ENCODE measurements at regions not wholly inside any gene's neighbourhood (a gene's known extent, or its start where the extent isn't known, plus 50 kb on each side); places are given as distances from the start of the nearest gene placed in this dataset.

- no peaks in the 10 kb centered on the region for H3K9me3 ChIP-seq (ENCODE audit: insufficient read depth, low read length)
- H3K4me1 ChIP-seq (ENCODE audit: insufficient read depth, insufficient read length) = no peaks in the 10 kb centered on the region
- H3K4me3 ChIP-seq (ENCODE audit: insufficient read length, low read depth) = no peak overlapping the region
- H3K27me3 ChIP-seq (ENCODE audit: insufficient read depth, insufficient read length) = no peaks in the 10 kb centered on the region
- DNase-seq (ENCODE audit: low read depth, low spot score) = no peak
- H3K36me3 ChIP-seq (ENCODE audit: insufficient read depth, insufficient read length, low read length) = no peaks in the 10 kb centered on the region
- H3K9ac ChIP-seq (ENCODE audit: insufficient read length, low read depth) = no peak overlapping the region
- no peak for TF ChIP-seq ZNF274 (IDR thresholded peaks at IDR 0.05; ENCODE audit: low read depth, low read length)
- TF ChIP-seq SUZ12 (IDR thresholded peaks at IDR 0.05; ENCODE audit: extremely low read depth, insufficient read depth, insufficient read length) = no peak
- TF ChIP-seq YY1 (IDR thresholded peaks at IDR 0.05; ENCODE audit: insufficient read depth, insufficient read length) = no peak
These were observed 128.8 kb downstream of the LMNTD1 start for GRCh38 chr12:25424211-25424731.

- no peaks in the 10 kb centered on the region for H3K36me3 ChIP-seq (ENCODE audit: insufficient read depth, insufficient read length, low read length)
- DNase-seq (ENCODE audit: low read depth, low spot score) = no peak
- TF ChIP-seq ZNF274 (IDR thresholded peaks at IDR 0.05; ENCODE audit: low read depth, low read length) (no peak), YY1 (IDR thresholded peaks at IDR 0.05; ENCODE audit: insufficient read depth, insufficient read length) (no peak), SUZ12 (IDR thresholded peaks at IDR 0.05; ENCODE audit: extremely low read depth, insufficient read depth, insufficient read length) (no peak)
- no peak overlapping the region for H3K4me3 ChIP-seq (ENCODE audit: insufficient read length, low read depth)
- H3K9me3 ChIP-seq (ENCODE audit: insufficient read depth, low read length) = no peaks in the 10 kb centered on the region
- no peaks in the 10 kb centered on the region for H3K4me1 ChIP-seq (ENCODE audit: insufficient read depth, insufficient read length)
- H3K9ac ChIP-seq (ENCODE audit: insufficient read length, low read depth) = no peak overlapping the region
- no peaks in the 10 kb centered on the region for H3K27me3 ChIP-seq (ENCODE audit: insufficient read depth, insufficient read length)
These were observed 129.6 kb downstream of the LMNTD1 start for GRCh38 chr12:25423355-25424050.

GRCh38 chr12:25422241-25422640 is 130.8 kb downstream of the LMNTD1 start:
- Histone ChIP-seq H3K9me3 (ENCODE audit: insufficient read depth, low read length) (no peaks in the 10 kb centered on the region), H3K27me3 (ENCODE audit: insufficient read depth, insufficient read length) (no peaks in the 10 kb centered on the region), H3K9ac (ENCODE audit: insufficient read length, low read depth) (no peak overlapping the region), H3K4me3 (ENCODE audit: insufficient read length, low read depth) (no peak overlapping the region), H3K4me1 (ENCODE audit: insufficient read depth, insufficient read length) (no peaks in the 10 kb centered on the region), H3K36me3 (ENCODE audit: insufficient read depth, insufficient read length, low read length) (no peaks in the 10 kb centered on the region)
- DNase-seq (ENCODE audit: low read depth, low spot score) = no peak
- no peak for TF ChIP-seq ZNF274 (IDR thresholded peaks at IDR 0.05; ENCODE audit: low read depth, low read length)
- no peak for TF ChIP-seq YY1 (IDR thresholded peaks at IDR 0.05; ENCODE audit: insufficient read depth, insufficient read length)
- TF ChIP-seq SUZ12 (IDR thresholded peaks at IDR 0.05; ENCODE audit: extremely low read depth, insufficient read depth, insufficient read length) = no peak

- Histone ChIP-seq H3K9me3 (ENCODE audit: insufficient read depth, low read length) (no peaks in the 10 kb centered on the region), H3K4me1 (ENCODE audit: insufficient read depth, insufficient read length) (no peaks in the 10 kb centered on the region), H3K27me3 (ENCODE audit: insufficient read depth, insufficient read length) (no peaks in the 10 kb centered on the region), H3K9ac (ENCODE audit: insufficient read length, low read depth) (no peak overlapping the region), H3K36me3 (ENCODE audit: insufficient read depth, insufficient read length, low read length) (no peaks in the 10 kb centered on the region), H3K4me3 (ENCODE audit: insufficient read length, low read depth) (no peak overlapping the region)
- DNase-seq (ENCODE audit: low read depth, low spot score) = no peak
- TF ChIP-seq ZNF274 (IDR thresholded peaks at IDR 0.05; ENCODE audit: low read depth, low read length) = no peak
- no peak for TF ChIP-seq SUZ12 (IDR thresholded peaks at IDR 0.05; ENCODE audit: extremely low read depth, insufficient read depth, insufficient read length)
- no peak for TF ChIP-seq YY1 (IDR thresholded peaks at IDR 0.05; ENCODE audit: insufficient read depth, insufficient read length)
These were observed 131.4 kb downstream of the LMNTD1 start for GRCh38 chr12:25421651-25422167.

GRCh38 chr12:25420116-25420515 is 133.0 kb downstream of the LMNTD1 start:
- DNase-seq (ENCODE audit: low read depth, low spot score) = no peak
- Histone ChIP-seq H3K27me3 (ENCODE audit: insufficient read depth, insufficient read length) (no peaks in the 10 kb centered on the region), H3K4me1 (ENCODE audit: insufficient read depth, insufficient read length) (no peaks in the 10 kb centered on the region), H3K9me3 (ENCODE audit: insufficient read depth, low read length) (no peaks in the 10 kb centered on the region), H3K36me3 (ENCODE audit: insufficient read depth, insufficient read length, low read length) (no peaks in the 10 kb centered on the region), H3K4me3 (ENCODE audit: insufficient read length, low read depth) (no peak overlapping the region), H3K9ac (ENCODE audit: insufficient read length, low read depth) (no peak overlapping the region)
- TF ChIP-seq YY1 (IDR thresholded peaks at IDR 0.05; ENCODE audit: insufficient read depth, insufficient read length) (no peak), ZNF274 (IDR thresholded peaks at IDR 0.05; ENCODE audit: low read depth, low read length) (no peak), SUZ12 (IDR thresholded peaks at IDR 0.05; ENCODE audit: extremely low read depth, insufficient read depth, insufficient read length) (no peak)

GRCh38 chr12:25419595-25419994 is 133.5 kb downstream of the LMNTD1 start:
- Histone ChIP-seq H3K27me3 (ENCODE audit: insufficient read depth, insufficient read length) (no peaks in the 10 kb centered on the region), H3K9me3 (ENCODE audit: insufficient read depth, low read length) (no peaks in the 10 kb centered on the region), H3K4me1 (ENCODE audit: insufficient read depth, insufficient read length) (no peaks in the 10 kb centered on the region), H3K9ac (ENCODE audit: insufficient read length, low read depth) (no peak overlapping the region), H3K4me3 (ENCODE audit: insufficient read length, low read depth) (no peak overlapping the region), H3K36me3 (ENCODE audit: insufficient read depth, insufficient read length, low read length) (no peaks in the 10 kb centered on the region)
- TF ChIP-seq ZNF274 (IDR thresholded peaks at IDR 0.05; ENCODE audit: low read depth, low read length) = no peak
- no peak for DNase-seq (ENCODE audit: low read depth, low spot score)

GRCh38 chr12:25417071-25417470 is 136.0 kb downstream of the LMNTD1 start:
- Histone ChIP-seq H3K9me3 (ENCODE audit: insufficient read depth, low read length) (no peaks in the 10 kb centered on the region), H3K27me3 (ENCODE audit: insufficient read depth, insufficient read length) (no peaks in the 10 kb centered on the region), H3K36me3 (ENCODE audit: insufficient read depth, insufficient read length, low read length) (no peaks in the 10 kb centered on the region), H3K4me1 (ENCODE audit: insufficient read depth, insufficient read length) (no peaks in the 10 kb centered on the region), H3K9ac (ENCODE audit: insufficient read length, low read depth) (no peak overlapping the region), H3K4me3 (ENCODE audit: insufficient read length, low read depth) (no peak overlapping the region)
- no peak for TF ChIP-seq ZNF274 (IDR thresholded peaks at IDR 0.05; ENCODE audit: low read depth, low read length)
- no peak for TF ChIP-seq SUZ12 (IDR thresholded peaks at IDR 0.05; ENCODE audit: extremely low read depth, insufficient read depth, insufficient read length)
- no peak for TF ChIP-seq YY1 (IDR thresholded peaks at IDR 0.05; ENCODE audit: insufficient read depth, insufficient read length)
- DNase-seq (ENCODE audit: low read depth, low spot score) = no peak

Measured in NT2/D1 (cell line).